K562 (cell line): ENCODE measurements at regions not wholly inside any gene's neighbourhood (a gene's known extent, or its start where the extent isn't known, plus 50 kb on each side); places are given as distances from the start of the nearest gene placed in this dataset.

ENCODE experiments used
- ATAC-seq: fragments of 200-7000 bp; cut with Tn5 transposase; 3 replicates; pipeline ENCODE4 v1.9.1; 2020; ENCODE audit warnings: moderate library complexity
- BruUV-seq: library from RNA; stranded (reverse); fragments of 400-500 nt; replicated peaks from 2 replicates; lab custom pipeline; 2021; lab: Mats Ljungman, UMichigan
- CTCF ChIA-PET: fragments of 300-600 bp; formaldehyde crosslinking; extraction: SDS; loops from one replicate; lab custom pipeline; 2021; ENCODE audit warnings: low intra/inter-chr PET ratio; lab: Yijun Ruan, JAX
- POLR2A ChIA-PET: fragments of 300-600, 350-650 bp; sonication (Branson Sonifier 250); formaldehyde crosslinking; extraction: SDS; loops from one replicate; lab custom pipeline; 2021; ENCODE audit warnings: antibody characterized with exemption, inconsistent platforms; lab: Yijun Ruan, JAX
- DNase-seq, 4 experiments: peaks; one replicate each; pipeline versions ENCODE4 v3.0.0 to v3.0.0-alpha.2; 2011 to 2018; ENCODE audit warnings: low spot score in 3 of 4, mixed read lengths in 3 of 4; ENCODE audit errors: extremely low read depth in 1 of 4
- FAIRE-seq: peaks from 2 replicates; lab custom pipeline; 2011; peaks lifted over from hg19 to GRCh38; lab: Jason Lieb, UNC
- H2AFZ ChIP-seq: 2 replicates; pipeline ENCODE4 v1.6.0; 2011; ENCODE audit warnings: low read depth, low read length, control low read depth, inconsistent platforms
- H3K27ac ChIP-seq: fragments of 200-600 bp; 3 replicates; pipeline ENCODE4 v1.8.0; 2011; ENCODE audit warnings: low read depth, mild to moderate bottlenecking, control low read depth, inconsistent platforms, low read length, moderate library complexity, mixed read lengths; ENCODE audit errors: extremely low read depth
- H3K27me3 ChIP-seq, 2 experiments: fragments of 300-600 bp in 1 of 2; 2 replicates in 1 of 2; 3 replicates in 1 of 2; pipeline versions ENCODE4 v1.6.0 to v1.8.0; 2011; ENCODE audit warnings: inconsistent platforms in 2 of 2, low read length in 2 of 2, mild to moderate bottlenecking in 1 of 2, mixed read lengths in 1 of 2, moderate library complexity in 1 of 2; ENCODE audit not compliant: control insufficient read depth in 2 of 2, insufficient read depth in 2 of 2
- H3K36me3 ChIP-seq: fragments of 300-600 bp; 3 replicates; pipeline ENCODE4 v1.8.0; 2011; ENCODE audit warnings: mild to moderate bottlenecking, low read length, inconsistent platforms; ENCODE audit not compliant: control insufficient read depth, insufficient read depth
- H3K4me1 ChIP-seq, 2 experiments: fragments of 200-600 bp in 1 of 2; replicated peaks in 1 of 2; 2 replicates in 1 of 2; 3 replicates in 1 of 2; pipeline versions ENCODE4 v1.5.1 to v1.8.0; 2011; ENCODE audit warnings: inconsistent platforms in 2 of 2, low read length in 2 of 2, mild to moderate bottlenecking in 1 of 2, mixed read lengths in 1 of 2, moderate library complexity in 1 of 2; ENCODE audit not compliant: control insufficient read depth in 2 of 2, insufficient read depth in 2 of 2
- H3K4me2 ChIP-seq: 2 replicates; pipeline ENCODE4 v1.6.1; 2011; ENCODE audit warnings: low read length, control low read depth, inconsistent platforms, mixed read lengths; ENCODE audit not compliant: insufficient read depth
- H3K4me3 ChIP-seq: fragments of 200-600 bp; sonication (generic), shearing (Covaris generic); 2 replicates; pipeline ENCODE4 v1.5.1; 2016; ENCODE audit warnings: control low read depth, inconsistent platforms
- H3K79me2 ChIP-seq: fragments of 200-600 bp; 3 replicates; pipeline ENCODE4 v1.8.0; 2011; ENCODE audit warnings: low read length, inconsistent platforms; ENCODE audit not compliant: control insufficient read depth, insufficient read depth
- H3K9ac ChIP-seq, 2 experiments: 2 replicates each; pipeline versions ENCODE4 v1.6.0 to v1.6.1; 2011; ENCODE audit warnings: low read depth in 2 of 2, low read length in 2 of 2, control low read depth in 1 of 2, inconsistent platforms in 1 of 2, mild to moderate bottlenecking in 1 of 2, mixed read lengths in 1 of 2; ENCODE audit not compliant: insufficient read depth in 1 of 2
- H3K9me1 ChIP-seq: one replicate; pipeline ENCODE4 v1.6.0; 2011; ENCODE audit warnings: inconsistent platforms, mild to moderate bottlenecking, low read length, moderate library complexity; ENCODE audit not compliant: control insufficient read depth, insufficient read depth
- H3K9me3 ChIP-seq: replicated peaks from 2 replicates; pipeline ENCODE4 v1.5.1; 2011; ENCODE audit warnings: low read depth, low read length, inconsistent platforms; ENCODE audit not compliant: control insufficient read depth, insufficient read depth
- H4K20me1 ChIP-seq: replicated peaks from 2 replicates; pipeline ENCODE4 v1.6.1; 2011; ENCODE audit warnings: low read length, inconsistent platforms, mixed read lengths; ENCODE audit not compliant: control insufficient read depth, insufficient read depth
- ELF4 ChIP-seq: fragments of 450-650 bp; formaldehyde crosslinking; IDR thresholded peaks from 2 replicates; pipeline ENCODE4 v1.4.0; 2022; ENCODE audit warnings: missing genetic modification characterization
- GTF2A2 ChIP-seq: IDR thresholded peaks from 2 replicates; pipeline ENCODE4 v1.6.1; 2016; ENCODE audit warnings: mild to moderate bottlenecking, missing genetic modification characterization, missing compliant biosample characterization
- HDAC1 ChIP-seq, 2 experiments: fragments of 450-650 bp; IDR thresholded peaks; 2 replicates each; pipeline ENCODE4 v1.6.1; 2016 to 2017; ENCODE audit warnings: inconsistent platforms in 1 of 2, mild to moderate bottlenecking in 1 of 2, moderate library complexity in 1 of 2
- NEUROD1 ChIP-seq: fragments of 150-350 bp; IDR thresholded peaks from 2 replicates; pipeline ENCODE4 v1.6.1; 2014; ENCODE audit warnings: borderline replicate concordance, low read length, low read depth; ENCODE audit not compliant: partially characterized antibody
- PHB ChIP-seq: fragments of 250-450 bp; sonication (Bioruptor Pico); IDR thresholded peaks from 2 replicates; pipeline ENCODE4 v1.5.0; 2021
- POLR2AphosphoS5 ChIP-seq: IDR thresholded peaks from 2 replicates; pipeline ENCODE4 v1.6.1; 2011; ENCODE audit warnings: mild to moderate bottlenecking, low read depth, low read length, moderate library complexity; ENCODE audit not compliant: control insufficient read depth, insufficient read depth
- SMARCA4 ChIP-seq: fragments of 450-650 bp; IDR thresholded peaks from 2 replicates; pipeline ENCODE4 v1.6.1; 2016
- SP1 ChIP-seq: sonication (generic); formaldehyde crosslinking; IDR thresholded peaks from 2 replicates; pipeline ENCODE4 v1.8.1; 2022; ENCODE audit warnings: mild to moderate bottlenecking, missing genetic modification reagents
- WGBS: fragments of 100-300 bp; shearing (Covaris generic); methylation state at CpG from one replicate; pipeline ENCODE4 v1.1.6; 2016; ENCODE audit warnings: low coverage, mixed read lengths; ENCODE audit not compliant: insufficient coverage; ENCODE audit errors: missing lambda C conversion rate; 5-methylcytosine and 5-hydroxymethylcytosine counted together
- in situ Hi-C: fragments of 300-500 bp; cut with MboI; formaldehyde crosslinking; loops from 4 replicates; pipeline ENCODE4 v1.15.0; 2018; ENCODE audit warnings: inconsistent platforms, mixed read lengths
- intact Hi-C: fragments of 100-400 bp; cut with micrococcal nuclease; formaldehyde crosslinking; loops from 2 replicates; pipeline ENCODE4 v1.14.2; 2022
- TF ChIP-seq, protein P1 (sequence below): fragments of 250-450 bp; sonication (Bioruptor Pico); IDR thresholded peaks from 2 replicates; pipeline ENCODE4 v1.5.0; 2020; ENCODE audit warnings: mild to moderate bottlenecking, borderline replicate concordance
- TF ChIP-seq, protein P2 (sequence below): fragments of 250-450 bp; sonication (Bioruptor Pico); IDR thresholded peaks from 2 replicates; pipeline ENCODE4 v1.5.1; 2021; ENCODE audit warnings: mild to moderate bottlenecking

DNA sequence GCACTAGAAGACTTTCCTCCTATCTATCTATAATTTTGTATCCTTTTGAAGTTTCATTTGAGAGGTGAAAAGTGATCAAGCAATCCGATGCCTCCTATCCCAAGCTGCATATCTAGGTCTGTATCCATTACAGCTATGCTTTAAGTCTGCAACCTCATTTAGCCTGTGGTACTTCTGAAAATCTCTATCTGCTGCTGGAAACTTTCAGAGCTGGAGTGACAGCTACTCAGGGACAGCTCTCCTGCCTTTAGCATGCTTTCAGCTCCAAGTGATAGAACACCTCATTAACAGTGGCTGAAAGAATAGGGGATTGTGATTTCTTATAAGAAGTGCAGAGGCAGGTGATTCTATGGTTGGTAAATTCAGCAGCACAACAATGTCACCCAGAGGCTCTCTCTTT, 1153.5 kb downstream of the AACS start:
- intact Hi-C loops (no loop called here), in situ Hi-C loops (no loop called here)
- H3K9me3 ChIP-seq = no peaks in the 10 kb centered on the region
- H2AFZ ChIP-seq = no peak overlapping the region
- FAIRE-seq = no peak
- no peak for DNase-seq
- no TSS peak for BruUV-seq
- no peak overlapping the region for H3K4me3 ChIP-seq
- H3K36me3 ChIP-seq = no peaks in the 10 kb centered on the region
- no peak for ATAC-seq
- WGBS = 0% methylated on average over 1 of the region's 1 CpG
- no peaks in the 10 kb centered on the region for H3K27me3 ChIP-seq
- CTCF ChIA-PET = no interaction called here
- no peaks in the 10 kb centered on the region for H3K9me1 ChIP-seq
- no peak overlapping the region for H3K9ac ChIP-seq
- POLR2A ChIA-PET = no interaction called here
- no peak overlapping the region for H3K27ac ChIP-seq
- no peaks in the 10 kb centered on the region for H4K20me1 ChIP-seq
- TF ChIP-seq SMARCA4 (no peak), PHB (no peak), GTF2A2 (no peak), SP1 (CRISPR knock-in tag) (no peak), ELF4 (no peak), POLR2AphosphoS5 (no peak)
- TF ChIP-seq, all 486 proteins: peak for 0
- Histone ChIP-seq H3K79me2 (no peaks in the 10 kb centered on the region), H3K4me2 (no peak overlapping the region), H3K4me1 (no peaks in the 10 kb centered on the region)

DNA sequence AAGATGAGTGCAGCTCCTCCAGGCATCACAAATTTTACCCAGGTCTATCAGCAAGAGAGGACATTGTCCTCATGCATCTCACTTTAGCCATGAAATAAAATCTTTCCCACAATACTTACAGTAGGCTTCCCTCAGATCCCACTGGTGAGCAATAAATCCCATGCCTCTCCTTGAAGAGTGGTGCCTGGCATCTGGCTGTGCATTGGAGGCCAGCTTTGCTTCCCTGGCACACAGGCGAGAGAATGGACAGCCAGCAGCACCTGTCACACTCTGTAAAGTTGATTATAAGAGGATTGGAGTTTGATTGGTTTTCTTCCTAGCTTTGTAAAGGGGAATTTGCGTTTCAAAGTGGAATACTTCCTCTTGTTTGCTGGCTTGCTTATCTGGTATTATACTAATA, 1153.9 kb downstream of the AACS start:
- no peaks in the 10 kb centered on the region for H3K79me2 ChIP-seq
- H3K27me3 ChIP-seq = no peaks in the 10 kb centered on the region
- no peaks in the 10 kb centered on the region for H4K20me1 ChIP-seq
- H3K4me3 ChIP-seq = no peak overlapping the region
- H3K9ac ChIP-seq = no peak overlapping the region
- CTCF ChIA-PET = no interaction called here
- H3K4me1 ChIP-seq = no peaks in the 10 kb centered on the region
- 0% methylated on average over 2 of the region's 2 CpGs for WGBS
- no peak overlapping the region for H3K27ac ChIP-seq
- H2AFZ ChIP-seq = no peak overlapping the region
- no peaks in the 10 kb centered on the region for H3K9me1 ChIP-seq
- no peaks in the 10 kb centered on the region for H3K36me3 ChIP-seq
- ATAC-seq (no peak), FAIRE-seq (no peak), DNase-seq (no peak)
- no TSS peak for BruUV-seq
- intact Hi-C loops (no loop called here), in situ Hi-C loops (no loop called here)
- H3K4me2 ChIP-seq = no peak overlapping the region
- no peaks in the 10 kb centered on the region for H3K9me3 ChIP-seq
- TF ChIP-seq, protein P1, sequence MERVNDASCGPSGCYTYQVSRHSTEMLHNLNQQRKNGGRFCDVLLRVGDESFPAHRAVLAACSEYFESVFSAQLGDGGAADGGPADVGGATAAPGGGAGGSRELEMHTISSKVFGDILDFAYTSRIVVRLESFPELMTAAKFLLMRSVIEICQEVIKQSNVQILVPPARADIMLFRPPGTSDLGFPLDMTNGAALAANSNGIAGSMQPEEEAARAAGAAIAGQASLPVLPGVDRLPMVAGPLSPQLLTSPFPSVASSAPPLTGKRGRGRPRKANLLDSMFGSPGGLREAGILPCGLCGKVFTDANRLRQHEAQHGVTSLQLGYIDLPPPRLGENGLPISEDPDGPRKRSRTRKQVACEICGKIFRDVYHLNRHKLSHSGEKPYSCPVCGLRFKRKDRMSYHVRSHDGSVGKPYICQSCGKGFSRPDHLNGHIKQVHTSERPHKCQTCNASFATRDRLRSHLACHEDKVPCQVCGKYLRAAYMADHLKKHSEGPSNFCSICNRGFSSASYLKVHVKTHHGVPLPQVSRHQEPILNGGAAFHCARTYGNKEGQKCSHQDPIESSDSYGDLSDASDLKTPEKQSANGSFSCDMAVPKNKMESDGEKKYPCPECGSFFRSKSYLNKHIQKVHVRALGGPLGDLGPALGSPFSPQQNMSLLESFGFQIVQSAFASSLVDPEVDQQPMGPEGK (CRISPR knock-in tag) = no peak
- TF ChIP-seq, protein P2, sequence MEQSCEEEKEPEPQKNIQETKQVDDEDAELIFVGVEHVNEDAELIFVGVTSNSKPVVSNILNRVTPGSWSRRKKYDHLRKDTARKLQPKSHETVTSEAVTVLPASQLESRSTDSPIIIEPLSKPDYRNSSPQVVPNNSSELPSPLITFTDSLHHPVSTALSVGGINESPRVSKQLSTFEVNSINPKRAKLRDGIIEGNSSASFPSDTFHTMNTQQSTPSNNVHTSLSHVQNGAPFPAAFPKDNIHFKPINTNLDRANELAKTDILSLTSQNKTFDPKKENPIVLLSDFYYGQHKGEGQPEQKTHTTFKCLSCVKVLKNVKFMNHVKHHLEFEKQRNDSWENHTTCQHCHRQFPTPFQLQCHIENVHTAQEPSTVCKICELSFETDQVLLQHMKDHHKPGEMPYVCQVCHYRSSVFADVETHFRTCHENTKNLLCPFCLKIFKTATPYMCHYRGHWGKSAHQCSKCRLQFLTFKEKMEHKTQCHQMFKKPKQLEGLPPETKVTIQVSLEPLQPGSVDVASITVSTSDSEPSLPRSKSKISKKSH = no peak
- TF ChIP-seq NEUROD1 = no peak
- TF ChIP-seq HDAC1 (IDR thresholded peaks at IDR 0.05) = no peak
- POLR2A ChIA-PET = no interaction called here
